ENCODE measurements at regions not wholly inside any gene's neighbourhood (a gene's known extent, or its start where the extent isn't known, plus 50 kb on each side); places are given as distances from the start of the nearest gene placed in this dataset.

GRCh38 chr14:61106271-61106958, 125.4 kb downstream of the SLC38A6 start:
- DNase-seq, result no peak

DNA sequence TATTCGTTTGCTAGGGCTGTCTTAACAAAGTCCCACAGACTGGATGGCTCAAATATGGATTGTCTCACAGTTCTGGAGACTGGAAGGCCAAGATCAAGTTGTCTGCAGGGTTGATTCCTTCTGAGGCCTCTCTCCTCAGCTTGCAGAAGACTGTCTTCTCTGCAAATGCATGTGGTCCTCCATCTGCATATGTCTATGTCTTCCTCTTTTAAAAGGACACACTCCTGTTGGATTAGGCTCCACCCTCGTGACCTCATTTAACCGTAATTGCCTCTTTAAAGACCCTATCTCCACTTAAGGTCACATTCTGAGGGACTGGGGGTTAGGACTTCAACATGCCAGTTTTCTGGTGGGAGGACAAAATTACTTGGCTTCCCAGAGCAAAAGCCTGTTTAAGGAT, 123.3 kb downstream of the SLC38A6 start:
- DNase-seq, result no peak

GRCh38 chr14:61103541-61104339, 122.7 kb downstream of the SLC38A6 start:
- DNase-seq, result no peak

GRCh38 chr14:61102549-61103466, 121.8 kb downstream of the SLC38A6 start:
- DNase-seq, result no peak

All from activated CD8-positive, alpha-beta memory T cell treated with anti-CD3 and anti-CD28 coated beads for 24 hours (primary cell).